GM19238 (cell line): ENCODE measurements at regions not wholly inside any gene's neighbourhood (a gene's known extent, or its start where the extent isn't known, plus 50 kb on each side); places are given as distances from the start of the nearest gene placed in this dataset.
"Not testable (repeated sequence)": the region's sequence is repeated elsewhere in the genome, so short reads cannot be mapped to it uniquely, and the experiment has no call there.

Source experiments
- DNase-seq: peaks from one replicate; pipeline ENCODE4 v3.0.0; 2011; ENCODE audit warnings: low spot score; ENCODE audit not compliant: insufficient read length

DNA sequence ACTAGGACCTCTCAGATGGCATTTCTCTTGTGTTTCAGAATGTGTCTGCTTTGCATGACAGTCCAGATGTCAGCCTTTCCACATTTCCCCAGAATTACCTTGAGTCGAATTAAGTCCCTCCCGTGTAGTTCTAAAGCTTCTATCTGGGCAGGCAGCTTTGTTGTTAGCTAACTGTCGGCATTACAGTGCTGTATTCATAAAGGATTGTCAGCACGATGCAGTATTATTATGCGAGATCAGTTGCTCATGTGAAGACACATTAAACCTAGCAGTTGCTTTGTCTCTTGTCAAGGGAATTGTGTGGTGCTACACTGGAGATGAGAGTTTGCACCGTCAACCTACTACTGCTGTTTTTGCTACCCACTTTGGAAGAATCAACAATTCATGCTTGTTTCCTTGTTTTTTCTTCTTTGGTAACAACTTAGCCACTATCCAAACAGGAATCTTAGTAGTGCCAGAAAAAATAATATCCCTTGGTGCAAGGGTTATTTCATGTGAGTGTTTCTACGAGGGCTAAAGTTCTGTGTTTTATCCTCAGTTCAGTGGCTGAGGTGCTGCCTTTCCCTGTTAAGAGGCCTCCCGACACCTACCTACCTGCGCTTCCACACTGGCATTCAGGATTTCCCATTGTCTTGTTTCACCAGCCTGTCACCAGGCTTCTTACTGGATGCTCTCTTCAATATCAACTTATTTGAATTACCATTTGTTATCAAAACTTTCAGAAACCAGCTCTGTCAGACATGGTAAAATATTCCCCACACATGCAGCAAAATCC lies 297.9 kb upstream of the G2E3 start:
- DNase-seq: no peak

DNA sequence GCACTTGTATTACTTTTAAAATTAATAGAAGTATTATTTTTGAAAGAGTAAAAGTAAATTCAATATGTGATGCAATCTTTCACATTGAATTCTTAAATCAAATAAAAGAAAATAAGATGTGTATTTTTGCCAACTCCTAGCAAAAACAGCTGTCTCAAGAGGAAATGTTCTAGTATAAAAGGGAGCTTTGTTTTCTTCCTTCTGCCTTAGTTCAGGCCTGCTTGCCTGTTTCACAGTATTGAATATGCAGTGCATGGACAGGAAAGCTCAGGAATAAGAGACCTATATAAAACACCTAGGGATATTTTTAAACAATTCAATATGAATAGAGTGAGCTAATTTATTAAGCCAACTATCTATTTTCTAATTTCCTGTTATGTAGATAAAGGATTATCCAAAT lies 294.8 kb upstream of the G2E3 start:
- DNase-seq: no peak

DNA sequence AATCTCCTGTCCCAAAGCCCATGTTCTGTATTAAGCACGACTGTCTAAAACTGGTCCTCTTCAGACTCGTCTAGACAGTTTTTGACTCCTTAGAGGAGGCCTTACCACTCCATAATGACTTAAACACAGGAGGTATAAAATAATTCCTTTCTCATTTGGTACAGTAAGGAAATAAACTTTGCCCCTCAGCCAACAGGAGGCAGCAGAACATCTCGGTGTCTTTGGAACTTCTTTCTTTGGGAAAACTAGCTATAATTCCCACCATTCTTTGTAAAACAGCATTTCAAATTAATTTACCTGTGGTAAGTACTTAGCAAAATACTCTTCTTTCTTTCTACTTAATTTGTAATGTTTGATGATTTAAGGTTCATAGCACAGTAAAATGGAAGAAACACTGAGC lies 292.7 kb upstream of the G2E3 start:
- no peak for DNase-seq

DNA sequence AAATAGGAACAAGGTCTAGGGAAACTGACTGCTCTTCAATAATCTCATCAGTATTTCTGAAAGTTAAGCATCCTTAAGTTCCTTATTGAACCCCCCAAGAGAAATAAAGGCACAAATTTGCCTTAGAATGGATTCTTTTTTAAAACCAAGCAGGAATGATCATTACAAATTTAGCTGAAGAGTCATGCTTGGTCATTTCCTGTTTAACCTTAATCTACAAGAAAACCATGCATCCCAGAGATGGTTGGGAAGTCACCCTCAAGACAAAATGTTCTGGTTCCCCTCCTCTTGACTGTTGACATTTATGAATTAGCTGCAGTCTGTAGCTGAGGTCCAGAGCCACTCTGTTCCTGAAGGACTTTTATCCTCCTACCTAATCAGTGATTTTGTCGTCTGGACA lies 291.8 kb upstream of the G2E3 start:
- DNase-seq: no peak

DNA sequence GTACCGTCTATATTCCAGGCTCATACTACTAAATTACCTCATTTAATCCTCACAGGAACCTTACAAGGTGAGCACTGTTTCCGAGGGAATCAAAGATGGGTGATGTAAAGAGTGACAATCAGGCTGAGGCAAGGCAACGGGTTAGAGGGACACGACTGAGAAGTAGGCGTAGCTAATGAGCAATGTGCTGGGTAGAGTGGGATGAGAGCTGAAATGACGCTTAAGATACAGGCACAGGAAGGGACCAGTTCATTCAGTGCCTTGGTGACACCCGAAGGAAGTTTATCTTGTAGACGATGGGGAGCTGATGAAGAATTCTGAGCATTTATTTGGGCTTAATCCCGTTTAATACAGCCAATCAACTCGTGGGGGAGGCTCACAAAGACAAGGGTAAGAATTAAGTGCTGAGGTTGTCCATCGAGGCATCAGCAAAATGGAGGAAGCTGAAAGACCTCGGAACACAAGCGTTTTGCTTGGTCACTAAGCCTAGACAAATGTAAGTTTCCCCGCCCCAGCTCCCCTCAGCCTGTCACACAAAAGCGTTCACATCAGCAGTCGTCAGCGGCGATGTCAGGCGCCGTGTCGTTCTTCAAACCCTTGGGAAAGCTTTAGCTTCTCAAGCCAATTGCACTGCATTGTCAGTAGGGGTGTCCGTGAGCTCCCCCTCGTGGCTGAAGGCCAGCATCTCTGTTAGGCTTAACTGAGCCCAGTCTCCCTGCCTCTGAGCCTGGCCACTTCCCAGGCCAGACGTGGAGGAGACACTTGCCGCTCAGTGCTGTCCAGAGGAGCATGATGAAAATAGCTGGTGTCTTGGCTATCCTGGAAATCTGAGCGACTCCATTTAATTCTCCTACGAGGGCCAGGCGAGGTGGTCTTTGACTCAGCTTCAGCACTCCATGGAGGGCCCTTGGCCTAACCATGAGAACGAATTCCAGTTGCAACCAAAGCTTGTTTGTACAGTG lies 288.5 kb upstream of the G2E3 start:
- peak; percentile 24 for DNase-seq

DNA sequence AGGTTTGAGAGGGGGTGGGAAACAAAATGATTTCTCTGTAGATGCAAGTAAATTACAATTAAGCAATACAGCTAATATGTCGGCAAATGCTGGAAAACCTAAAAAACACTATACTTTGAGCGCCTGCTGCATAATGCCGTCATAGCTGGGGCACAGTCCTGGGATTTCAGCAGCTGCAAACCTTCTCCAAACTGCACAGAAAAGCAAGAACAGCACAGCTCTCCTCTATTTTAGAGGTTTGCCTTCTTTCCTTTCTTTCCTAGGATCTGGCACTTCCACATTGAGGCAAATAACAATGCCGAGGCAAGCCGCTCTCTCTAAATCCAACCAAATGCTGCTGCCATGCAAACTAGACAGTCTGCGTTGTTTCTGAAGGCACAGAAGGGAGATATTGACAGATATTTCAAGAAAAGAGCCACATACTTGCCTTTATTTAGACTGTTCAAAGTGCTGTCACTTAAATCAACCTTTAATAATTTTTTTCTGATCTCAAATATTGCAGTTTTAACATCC lies 287.1 kb upstream of the G2E3 start:
- no peak for DNase-seq

DNA sequence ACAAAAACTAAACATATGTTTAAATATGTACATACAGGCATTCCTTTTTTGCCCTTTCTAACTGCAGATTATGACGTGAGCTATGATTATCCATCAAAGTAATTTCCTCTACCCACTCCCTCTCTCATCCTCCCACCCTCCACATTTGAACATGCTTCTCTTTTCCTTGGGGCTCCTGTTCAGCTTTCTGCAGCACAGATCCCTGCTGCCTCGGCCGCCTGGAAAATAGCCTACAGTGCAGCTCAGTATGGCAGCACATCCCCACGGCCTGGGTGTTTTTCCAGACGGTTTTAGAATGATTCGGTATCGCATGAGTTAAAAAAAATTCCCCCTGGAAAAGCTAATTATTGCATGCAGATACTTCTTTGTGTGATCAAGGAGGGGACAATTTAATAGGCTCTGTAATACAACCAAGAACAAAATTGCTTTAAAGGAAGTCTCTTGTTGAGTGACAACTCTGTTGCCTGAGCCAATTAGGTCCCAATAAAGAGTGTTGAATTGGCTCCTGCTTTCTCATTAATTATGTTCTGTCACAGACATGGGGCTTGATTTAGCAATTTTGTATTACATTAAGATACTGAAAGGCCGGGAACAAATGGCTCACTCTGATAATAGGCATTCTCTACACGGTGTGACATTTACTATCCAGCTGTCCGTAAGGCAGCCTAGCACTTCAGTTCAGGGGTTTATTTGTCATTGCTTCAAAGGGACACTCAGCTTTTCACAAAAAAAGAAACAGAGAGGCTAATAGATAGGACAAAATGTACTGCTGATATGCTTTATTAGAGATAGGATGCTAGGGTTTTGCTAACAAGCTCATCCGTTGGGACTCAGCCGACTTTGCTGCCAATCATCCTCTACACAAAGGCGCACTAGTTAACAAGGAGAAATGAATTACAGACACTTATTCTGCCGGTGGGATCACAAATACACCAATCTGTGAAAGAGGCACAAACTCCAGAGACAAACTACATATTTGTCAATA lies 285.8 kb upstream of the G2E3 start:
- no peak for DNase-seq

DNA sequence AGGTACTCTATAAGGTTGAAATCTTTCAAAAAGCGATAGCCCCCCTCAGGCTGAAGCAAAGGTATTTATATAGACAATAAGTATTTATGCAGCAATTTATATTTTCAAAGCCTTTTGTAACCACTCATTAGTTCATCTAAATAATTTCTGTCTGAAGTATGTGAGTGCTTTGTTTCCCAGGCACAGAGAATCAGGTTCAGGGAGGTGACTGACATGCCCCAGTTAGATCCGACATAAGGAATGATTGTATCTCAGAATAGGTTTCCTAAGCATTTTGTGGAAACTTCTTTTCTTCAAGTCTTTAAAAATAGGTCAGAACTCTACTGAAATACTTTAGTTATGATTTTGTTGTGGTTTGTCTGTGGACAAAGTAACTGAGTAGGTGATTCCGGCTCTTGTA lies 283.4 kb upstream of the G2E3 start:
- no peak for DNase-seq

DNA sequence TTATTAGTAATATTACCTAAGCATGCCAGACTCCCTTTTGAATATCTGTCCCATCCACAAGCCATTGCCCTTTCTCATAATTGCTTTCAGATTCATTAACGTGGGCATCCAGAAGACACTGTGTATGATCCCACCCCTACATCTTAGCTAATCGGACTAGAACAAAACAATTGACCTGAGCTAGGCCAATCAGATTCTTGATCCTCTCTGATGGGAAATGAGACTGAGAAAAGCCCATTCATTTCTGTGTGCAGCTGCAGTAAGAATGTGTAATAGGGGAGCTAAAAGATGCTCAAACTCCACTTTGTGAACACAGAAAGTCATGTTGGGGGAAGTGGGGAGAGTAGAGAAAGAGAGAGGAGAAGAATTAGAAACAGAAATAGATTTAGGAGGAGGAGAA lies 281.7 kb upstream of the G2E3 start:
- no peak for DNase-seq

DNA sequence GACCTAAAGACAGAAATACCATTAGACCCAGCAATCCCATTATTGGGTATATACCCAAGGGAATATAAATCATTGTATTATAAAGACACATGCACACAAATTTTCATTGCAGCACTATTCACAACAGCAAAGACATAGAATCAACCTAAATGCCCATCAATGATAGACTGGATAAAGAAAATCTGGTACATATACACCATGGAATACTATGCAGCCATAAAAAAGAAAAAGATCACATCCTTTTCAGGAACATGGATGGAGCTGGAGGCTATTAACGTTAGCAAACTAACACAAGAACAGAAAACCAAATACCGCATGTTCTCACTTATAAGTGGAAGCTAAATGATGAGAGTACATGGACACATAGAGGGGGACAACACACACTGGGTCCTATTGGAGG lies 280.1 kb upstream of the G2E3 start:
- not testable (repeated sequence) for DNase-seq

DNA sequence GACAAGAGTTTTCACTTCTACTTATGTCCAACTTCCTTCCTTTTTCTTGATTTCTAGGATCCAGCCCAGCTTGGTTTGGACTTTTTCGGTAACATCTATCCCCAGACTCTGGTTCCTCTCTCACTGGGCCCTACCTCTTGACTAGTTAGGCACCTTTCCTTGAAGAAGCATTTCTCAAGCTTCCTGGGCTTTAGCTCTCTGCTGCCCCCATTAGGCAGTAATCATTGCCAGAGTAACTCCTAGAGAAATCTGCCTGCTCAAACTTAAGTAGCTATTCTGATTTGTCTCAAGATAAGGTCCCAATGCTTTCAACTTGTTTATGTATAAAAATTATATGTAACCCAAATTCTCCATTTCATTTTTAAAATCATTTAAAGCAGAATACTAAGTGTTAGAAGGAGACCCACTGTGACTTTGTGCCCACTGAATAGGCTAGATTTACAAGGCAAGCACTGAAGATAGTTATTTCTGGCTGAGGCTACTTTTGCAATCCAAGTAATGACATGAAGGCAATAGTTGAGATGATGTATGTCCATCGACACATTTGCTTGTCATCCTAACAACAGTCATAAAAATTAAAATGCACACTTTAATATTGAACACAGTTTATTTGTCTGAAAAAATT lies 275.0 kb upstream of the G2E3 start:
- DNase-seq: no peak

DNA sequence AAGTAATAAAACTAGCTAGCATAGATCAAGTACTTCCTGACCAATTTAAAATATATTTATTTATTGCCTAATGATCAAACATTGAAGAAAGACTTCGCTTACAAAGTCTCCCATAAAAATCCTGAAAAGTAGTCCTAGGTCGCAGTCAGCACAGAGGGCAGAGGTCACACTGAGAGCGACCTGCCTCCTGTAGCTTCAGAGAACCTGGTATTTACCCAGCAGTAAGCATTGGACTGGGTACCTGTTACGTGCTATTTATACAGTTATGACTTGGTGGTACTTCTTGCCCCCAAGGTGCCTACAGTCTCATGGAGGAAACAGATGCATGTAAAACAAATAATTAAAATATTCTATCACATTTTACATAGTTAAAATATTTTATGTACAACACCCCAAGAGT lies 274.1 kb upstream of the G2E3 start:
- no peak for DNase-seq

DNA sequence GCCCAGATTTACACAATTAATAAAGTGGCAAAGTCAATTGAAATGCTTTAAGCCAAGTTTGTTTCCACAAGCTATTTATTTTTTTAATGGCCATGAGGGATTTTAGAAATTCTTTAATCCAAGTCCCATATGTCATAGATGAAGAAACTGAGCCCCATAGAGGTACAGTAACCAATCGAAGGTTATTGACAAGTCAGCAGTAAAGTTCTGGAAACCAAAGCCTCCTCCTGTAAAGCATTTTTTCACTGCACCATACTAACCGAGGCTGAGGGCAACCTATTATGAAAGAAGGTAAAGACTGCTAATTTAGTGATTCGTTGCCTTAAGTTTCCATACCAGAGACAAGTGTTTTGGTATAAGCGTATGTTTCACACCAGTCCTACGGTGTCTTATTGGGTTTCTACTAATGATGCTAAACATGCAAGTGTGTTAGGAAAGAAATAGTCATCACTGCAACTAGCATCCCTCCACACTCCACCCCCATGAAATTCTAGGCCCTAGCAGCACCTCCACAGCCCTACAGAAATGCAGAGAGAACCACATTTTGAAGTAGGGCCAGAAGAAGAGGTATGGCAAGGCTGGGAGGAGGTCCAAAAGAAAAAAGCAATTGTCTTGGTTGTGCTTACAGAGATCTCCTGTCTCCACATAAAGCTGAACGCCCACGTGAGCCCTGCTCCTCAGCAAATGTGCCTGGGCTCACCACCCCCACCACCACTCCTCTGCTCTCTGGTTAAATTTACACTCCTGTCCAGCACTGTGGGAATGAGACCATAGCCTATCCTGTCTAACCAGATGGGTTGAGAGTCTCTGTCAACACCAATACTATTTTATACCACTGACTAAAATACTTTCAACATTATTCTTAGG lies 271.1 kb upstream of the G2E3 start:
- DNase-seq: no peak

DNA sequence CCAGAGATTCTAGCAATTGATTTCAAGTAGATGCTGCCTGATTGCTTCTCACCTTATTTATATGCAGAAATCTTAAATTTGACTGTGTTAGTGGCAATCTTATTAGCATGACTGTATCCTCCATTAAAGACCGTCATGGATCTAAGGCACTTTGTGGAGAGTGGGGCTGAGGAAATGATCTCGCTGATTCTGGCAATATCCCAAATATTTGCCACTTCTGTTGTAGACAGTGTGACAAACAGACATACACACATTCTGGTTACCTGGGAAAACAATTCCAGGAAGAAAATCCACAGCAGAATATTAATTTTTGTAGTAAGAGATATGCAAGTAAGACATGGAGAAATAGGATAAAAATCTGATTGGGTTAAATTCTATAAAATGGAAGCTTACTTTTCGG lies 269.0 kb upstream of the G2E3 start:
- no peak for DNase-seq

DNA sequence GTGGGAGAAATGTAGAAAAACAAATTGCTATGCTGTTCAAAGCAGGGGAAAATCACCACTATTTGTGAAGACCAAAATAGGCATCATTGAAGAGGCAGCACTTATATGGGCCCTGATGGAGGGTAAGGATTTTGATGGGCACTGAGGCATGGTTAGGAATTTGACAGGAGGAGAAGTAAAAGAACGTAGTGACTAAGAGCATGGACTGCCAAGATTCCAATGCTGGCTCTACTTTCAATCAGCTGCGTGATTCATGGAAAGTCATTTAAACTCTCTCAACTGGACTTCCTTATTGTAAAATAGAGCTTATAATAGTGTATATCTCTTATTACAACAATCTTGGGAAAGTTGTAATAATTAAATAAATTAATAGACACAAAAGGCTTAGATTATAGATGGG lies 267.7 kb upstream of the G2E3 start:
- DNase-seq: no peak

DNA sequence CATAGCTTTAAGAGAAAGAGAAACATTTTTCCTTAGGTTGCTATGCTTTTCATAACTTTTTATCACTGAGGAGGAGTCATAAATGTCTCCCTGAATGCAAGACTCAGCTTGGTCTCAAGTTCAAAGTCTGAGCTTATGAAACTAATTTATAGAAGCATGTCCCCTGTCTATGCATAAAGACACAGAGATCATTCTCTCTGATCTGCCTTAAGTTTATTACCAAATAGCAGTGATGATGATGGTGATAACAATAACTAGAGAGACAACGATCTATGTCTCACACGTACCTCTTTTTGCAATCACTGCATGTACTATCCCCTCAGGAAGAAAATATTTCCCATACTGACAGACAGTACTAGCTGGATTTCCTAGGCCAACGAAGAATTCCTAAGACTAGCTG lies 266.4 kb upstream of the G2E3 start:
- DNase-seq: no peak

DNA sequence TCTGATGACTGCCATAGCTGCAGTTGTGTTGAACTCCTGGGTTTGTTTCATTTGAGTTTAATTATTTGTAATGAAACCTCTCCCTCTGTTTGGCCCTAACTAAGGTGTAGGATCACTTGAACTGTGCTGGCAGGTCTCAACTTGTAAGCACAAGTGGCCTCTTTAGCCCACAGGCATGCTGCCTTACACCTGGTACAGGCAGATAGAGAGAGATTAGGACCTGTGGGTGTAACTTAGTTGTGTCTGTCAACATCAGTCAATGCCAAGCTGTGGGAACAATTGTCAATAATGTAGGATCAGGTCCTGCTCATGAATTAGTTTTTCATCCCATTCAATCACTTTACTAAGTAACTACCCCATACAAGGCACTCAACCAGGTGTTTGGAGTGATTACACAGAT lies 263.0 kb upstream of the G2E3 start:
- no peak for DNase-seq

DNA sequence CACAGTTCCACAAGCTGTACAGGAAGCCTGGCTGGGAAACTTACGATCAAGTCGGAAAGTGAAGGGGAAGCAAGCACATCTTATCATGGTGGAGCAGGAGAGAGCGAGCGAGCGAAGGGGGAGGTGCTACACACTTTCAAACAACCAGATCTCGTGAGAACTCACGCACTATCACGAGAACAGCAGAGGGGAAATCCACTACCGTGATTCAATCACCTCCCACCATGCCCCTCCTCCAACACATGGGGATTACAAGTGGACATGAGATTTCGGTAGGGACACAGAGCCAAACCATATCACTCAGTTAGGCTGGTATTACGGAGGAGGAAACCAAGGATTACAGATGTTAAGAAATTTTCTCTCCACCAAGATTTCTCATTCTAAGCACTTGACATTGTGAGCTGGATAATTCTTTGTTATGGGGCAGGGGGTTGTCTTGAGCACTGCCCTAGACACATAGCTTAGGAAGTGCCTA lies 262.0 kb upstream of the G2E3 start:
- DNase-seq: no peak

DNA sequence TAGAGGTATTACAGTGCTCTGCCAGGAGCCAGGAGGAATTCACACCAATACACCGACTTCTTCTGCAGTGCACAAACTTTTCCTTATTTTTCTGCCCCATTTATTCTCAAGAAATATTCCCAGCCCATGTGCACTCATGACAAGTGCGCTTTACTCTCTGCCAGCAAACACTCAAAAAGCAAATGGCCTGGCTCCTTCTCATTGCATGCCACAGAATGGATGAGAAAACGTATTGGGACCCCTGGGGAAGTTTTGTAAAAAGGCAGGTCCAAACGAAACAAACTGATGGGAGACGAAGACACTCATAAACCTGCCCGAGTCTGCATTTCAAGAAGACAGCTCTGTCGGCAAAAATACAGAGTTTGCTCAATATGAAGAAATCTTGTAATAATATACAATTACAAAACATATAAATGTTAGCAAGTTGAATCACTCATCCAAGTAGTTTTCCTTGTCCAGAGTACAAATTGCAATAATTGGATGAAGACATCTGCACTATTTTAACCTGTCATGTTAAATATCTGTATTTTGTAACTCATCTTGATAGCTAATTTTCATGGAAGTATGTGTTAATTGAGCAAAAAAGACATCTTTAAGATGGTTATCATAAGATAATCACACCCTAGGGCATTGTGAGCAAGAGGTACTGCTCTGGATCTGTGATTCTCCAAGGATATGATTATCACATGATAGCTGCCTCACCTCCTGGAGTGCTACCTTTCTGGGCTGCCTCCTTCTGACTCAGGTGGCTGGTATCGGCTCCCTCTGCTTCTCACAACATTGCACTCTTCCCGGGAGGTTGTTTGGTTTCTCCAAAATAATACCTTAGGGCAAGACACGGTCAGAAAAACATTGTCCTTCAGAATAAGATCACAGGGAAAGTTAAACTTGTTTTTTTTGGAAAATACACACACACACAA lies 260.8 kb upstream of the G2E3 start:
- no peak for DNase-seq
